Right hindlimb (tissue), 1 donor: ENCODE measurements at regions not wholly inside any gene's neighbourhood (a gene's known extent, or its start where the extent isn't known, plus 50 kb on each side); places are given as distances from the start of the nearest gene placed in this dataset.
A peak's percentile ranks its signal among the peaks of the same experiment; 100 is the strongest.

Source experiments
- DNase-seq: peaks from one replicate; pipeline ENCODE4 v3.0.0-alpha.2; 2018

DNA sequence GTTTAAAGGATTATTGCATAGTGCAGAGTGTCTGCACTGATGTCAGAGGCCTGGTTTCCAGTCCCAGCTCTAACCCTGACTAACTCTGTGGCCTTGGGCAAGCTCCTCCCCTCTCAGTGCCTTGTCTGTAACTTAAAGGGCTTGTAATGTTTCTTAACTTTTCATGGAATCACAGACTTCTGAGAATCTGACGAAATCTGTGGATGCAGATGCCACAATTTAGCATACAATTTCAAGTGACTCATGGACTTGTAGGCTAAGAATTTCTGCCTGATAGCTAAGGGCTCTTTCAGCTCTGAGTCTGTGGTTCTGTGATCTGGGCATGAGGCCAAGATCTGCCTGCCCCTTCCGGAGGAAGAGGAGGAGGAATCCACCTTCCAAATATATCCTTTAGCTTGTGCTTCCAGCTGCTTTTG lies 236.9 kb downstream of the AR start:
- peak; percentile 78 for DNase-seq

DNA sequence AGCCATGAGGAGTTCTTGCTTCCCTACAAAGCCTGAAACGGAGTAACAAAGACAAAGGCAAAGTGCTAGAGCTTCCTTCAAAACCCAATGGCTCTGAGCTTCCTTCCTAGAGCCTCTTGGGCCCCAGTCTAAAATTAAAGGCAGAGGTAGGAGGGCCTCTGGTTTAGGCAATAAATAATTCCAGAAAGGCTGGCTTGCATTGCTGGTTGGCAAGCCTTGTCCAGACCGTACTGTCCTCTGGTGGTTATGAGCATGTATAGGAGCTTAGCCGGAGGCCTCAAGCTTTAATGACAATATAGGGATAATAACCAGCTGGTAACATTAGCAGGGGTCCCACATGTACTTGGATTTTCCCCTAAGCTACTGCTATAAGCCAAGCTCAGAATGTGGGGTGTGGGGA lies 237.3 kb downstream of the AR start:
- no peak for DNase-seq

DNA sequence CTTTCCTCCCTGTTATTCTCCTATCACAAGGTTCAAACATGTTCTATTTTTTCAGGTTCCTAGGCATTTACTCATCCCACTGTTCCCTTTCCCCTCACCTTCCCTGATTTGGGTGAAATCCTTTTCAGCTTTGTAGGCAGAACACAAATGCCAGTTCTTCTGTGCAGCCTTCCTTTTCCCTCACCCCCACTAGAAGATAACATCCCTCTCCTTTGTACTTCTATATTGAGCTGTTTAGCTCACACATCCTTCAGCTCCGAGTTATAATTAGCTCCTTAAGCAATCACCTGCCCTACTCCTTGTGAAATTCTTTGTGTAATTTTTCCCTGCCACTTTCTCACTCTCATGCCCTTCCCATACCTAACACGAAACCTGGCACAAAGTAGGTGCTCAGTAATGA lies 240.9 kb downstream of the AR start:
- DNase-seq = no peak

DNA sequence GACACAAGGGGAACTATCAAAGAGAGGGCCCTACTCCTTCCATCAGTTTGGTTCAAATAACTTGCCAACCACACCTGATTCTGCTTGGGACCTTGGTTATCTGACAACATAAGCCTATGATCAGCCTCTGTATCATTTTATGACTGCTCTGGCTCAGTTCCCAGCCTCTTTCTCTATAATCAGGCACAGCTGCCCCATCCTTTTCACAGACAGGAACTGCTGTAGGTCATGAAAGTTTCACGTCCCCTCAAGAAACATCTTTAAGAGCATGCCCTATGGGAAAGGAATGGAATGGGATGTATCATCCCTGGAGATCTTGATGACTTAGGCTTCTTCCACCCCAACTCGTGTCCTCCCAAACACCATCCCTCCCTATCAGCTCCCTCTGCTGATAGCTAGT lies 243.4 kb downstream of the AR start:
- no peak for DNase-seq

DNA sequence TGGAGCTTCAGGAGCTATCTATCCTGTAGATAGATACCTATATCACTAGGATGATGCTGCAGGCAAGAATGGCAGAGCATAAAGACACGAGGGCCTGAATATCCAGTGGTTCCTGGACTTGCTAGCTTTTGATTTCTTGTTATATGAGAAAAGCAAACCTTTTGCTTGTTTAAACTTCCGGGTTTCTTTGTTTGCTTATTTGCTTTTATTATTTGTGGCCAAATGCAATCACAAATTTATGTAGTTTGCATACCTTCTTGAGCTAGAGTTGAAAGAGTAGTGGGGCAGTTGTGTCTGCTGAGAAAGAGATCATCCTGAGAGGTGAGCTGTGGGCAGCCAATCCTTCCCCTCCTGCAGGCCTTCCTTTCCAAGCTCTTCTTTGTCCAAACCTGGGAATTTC lies 245.7 kb downstream of the AR start:
- DNase-seq = no peak
